ENCODE measurements at regions not wholly inside any gene's neighbourhood (a gene's known extent, or its start where the extent isn't known, plus 50 kb on each side); places are given as distances from the start of the nearest gene placed in this dataset.

- no peaks in the 10 kb centered on the region for H3K36me3 Mint-ChIP-seq (ENCODE audit: low read depth)
- no peaks in the 10 kb centered on the region for H3K4me1 Mint-ChIP-seq
- no peaks in the 10 kb centered on the region for H3K27me3 Mint-ChIP-seq (ENCODE audit: low read depth, poor library complexity)
- H3K4me3 Mint-ChIP-seq: no peak overlapping the region
- no peak overlapping the region for H3K27ac Mint-ChIP-seq
- no peaks in the 10 kb centered on the region for H3K9me3 Mint-ChIP-seq
- DNase-seq: no peak
- no peak for TF ChIP-seq CTCF (IDR thresholded peaks at IDR 0.05)
These were observed 628.2 kb upstream of the SALL1 start for GRCh38 chr16:51779240-51779639.

- no peak for DNase-seq
- Mint-ChIP-seq H3K9me3 (no peaks in the 10 kb centered on the region), H3K4me3 (no peak overlapping the region), H3K36me3 (ENCODE audit: low read depth) (no peaks in the 10 kb centered on the region), H3K27me3 (ENCODE audit: low read depth, poor library complexity) (no peaks in the 10 kb centered on the region), H3K27ac (peak overlapping the region; percentile 91), H3K4me1 (peaks cover 42% of the 10 kb centered on the region)
- TF ChIP-seq CTCF (IDR thresholded peaks at IDR 0.05): no peak
These were observed 622.2 kb upstream of the SALL1 start for GRCh38 chr16:51773071-51773890.

- peak overlapping the region; percentile 24 for H3K27ac Mint-ChIP-seq
- DNase-seq: no peak
- no peak overlapping the region for H3K4me3 Mint-ChIP-seq
- no peak for TF ChIP-seq CTCF (IDR thresholded peaks at IDR 0.05)
- H3K4me1 Mint-ChIP-seq: peaks cover 77% of the 10 kb centered on the region
- no peaks in the 10 kb centered on the region for H3K27me3 Mint-ChIP-seq (ENCODE audit: low read depth, poor library complexity)
- H3K36me3 Mint-ChIP-seq (ENCODE audit: low read depth): no peaks in the 10 kb centered on the region
- no peaks in the 10 kb centered on the region for H3K9me3 Mint-ChIP-seq
These were observed 615.7 kb upstream of the SALL1 start for GRCh38 chr16:51766739-51767138.

- peak overlapping the region; percentile 25 for H3K27ac Mint-ChIP-seq
- peak; percentile 51 for DNase-seq
- H3K4me1 Mint-ChIP-seq: peaks cover 93% of the 10 kb centered on the region
- no peaks in the 10 kb centered on the region for H3K36me3 Mint-ChIP-seq (ENCODE audit: low read depth)
- H3K4me3 Mint-ChIP-seq: peak overlapping the region; percentile 75
- no peaks in the 10 kb centered on the region for H3K27me3 Mint-ChIP-seq (ENCODE audit: low read depth, poor library complexity)
- H3K9me3 Mint-ChIP-seq: no peaks in the 10 kb centered on the region
- no peak for TF ChIP-seq CTCF (IDR thresholded peaks at IDR 0.05)
These were observed 612.1 kb upstream of the SALL1 start for GRCh38 chr16:51763072-51763661.

- peaks cover 98% of the 10 kb centered on the region for H3K4me1 Mint-ChIP-seq
- peak; percentile 96 for DNase-seq
- H3K27me3 Mint-ChIP-seq (ENCODE audit: low read depth, poor library complexity): no peaks in the 10 kb centered on the region
- H3K4me3 Mint-ChIP-seq: peak overlapping the region; percentile 87
- H3K27ac Mint-ChIP-seq: peak overlapping the region; percentile 89
- peak; percentile 98 for TF ChIP-seq CTCF (IDR thresholded peaks at IDR 0.05)
- H3K36me3 Mint-ChIP-seq (ENCODE audit: low read depth): no peaks in the 10 kb centered on the region
- no peaks in the 10 kb centered on the region for H3K9me3 Mint-ChIP-seq
These were observed 611.3 kb upstream of the SALL1 start for GRCh38 chr16:51762081-51762996.
